HUES48 (cell line): ENCODE measurements at regions not wholly inside any gene's neighbourhood (a gene's known extent, or its start where the extent isn't known, plus 50 kb on each side); places are given as distances from the start of the nearest gene placed in this dataset.

ENCODE experiments used
- H3K27ac ChIP-seq: one replicate; pipeline ENCODE4 v1.7.0; 2013; ENCODE audit warnings: low read depth, low read length, inconsistent platforms
- H3K27me3 ChIP-seq: 2 replicates; pipeline ENCODE4 v1.6.1; 2013; ENCODE audit warnings: mild to moderate bottlenecking, low read length; ENCODE audit not compliant: control insufficient read depth, insufficient read depth
- H3K36me3 ChIP-seq: 2 replicates; pipeline ENCODE4 v1.6.1; 2013; ENCODE audit warnings: low read length; ENCODE audit not compliant: control insufficient read depth, insufficient read depth
- H3K4me1 ChIP-seq: 2 replicates; pipeline ENCODE4 v1.6.1; 2013; ENCODE audit warnings: mild to moderate bottlenecking, low read length; ENCODE audit not compliant: control insufficient read depth, insufficient read depth
- H3K4me3 ChIP-seq: 2 replicates; pipeline ENCODE4 v1.5.1; 2013; ENCODE audit warnings: mild to moderate bottlenecking, low read depth, low read length
- H3K9ac ChIP-seq: 2 replicates; pipeline ENCODE4 v1.6.1; 2013; ENCODE audit warnings: mild to moderate bottlenecking, low read depth, low read length, moderate library complexity
- H3K9me3 ChIP-seq: 2 replicates; pipeline ENCODE4 v1.6.1; 2013; ENCODE audit warnings: low read length; ENCODE audit not compliant: control insufficient read depth, insufficient read depth

DNA sequence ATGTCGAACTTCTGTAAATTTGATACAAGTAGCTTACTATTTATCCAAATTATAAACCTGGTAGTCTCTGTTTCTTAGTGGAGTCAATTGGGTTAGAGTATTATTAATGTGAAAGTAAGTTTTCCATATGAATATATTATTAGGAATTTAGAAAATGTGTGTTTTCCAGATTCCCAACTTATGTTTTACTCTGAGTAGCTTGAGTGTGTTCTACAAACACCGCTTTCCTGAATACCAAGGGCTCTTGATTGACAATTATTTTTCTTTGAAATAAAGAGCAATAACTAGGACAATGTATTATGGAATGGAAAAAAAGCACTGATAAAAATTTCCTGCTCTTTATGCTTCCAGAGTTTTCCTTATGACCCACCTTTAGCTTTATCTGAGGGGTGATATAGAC lies 233.6 kb downstream of the POSTN start:
- no peaks in the 10 kb centered on the region for H3K36me3 ChIP-seq
- no peaks in the 10 kb centered on the region for H3K4me1 ChIP-seq
- H3K9me3 ChIP-seq, result no peaks in the 10 kb centered on the region
- H3K9ac ChIP-seq, result no peak overlapping the region
- H3K27me3 ChIP-seq, result no peaks in the 10 kb centered on the region
- H3K4me3 ChIP-seq, result no peak overlapping the region
- no peak overlapping the region for H3K27ac ChIP-seq

DNA sequence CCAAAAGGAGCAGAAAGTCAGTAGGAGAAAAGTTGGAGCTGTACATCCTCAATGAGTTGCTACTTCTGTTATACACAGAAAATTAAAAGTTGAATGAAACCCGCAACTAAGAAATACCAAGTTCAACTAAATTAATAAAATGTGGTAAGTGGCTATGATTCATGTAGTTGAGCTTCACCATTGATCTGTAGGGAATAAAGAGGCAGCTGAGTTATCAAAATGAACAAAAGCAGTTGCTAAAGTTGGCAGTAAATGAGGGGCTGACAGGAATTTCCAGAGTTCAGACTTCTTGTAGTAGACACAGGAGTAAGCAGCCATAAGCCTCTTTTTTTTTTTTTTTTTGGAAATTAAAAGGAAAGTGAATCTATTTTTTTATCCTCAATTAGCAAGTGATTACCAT lies 234.6 kb downstream of the POSTN start:
- Histone ChIP-seq H3K4me1 (no peaks in the 10 kb centered on the region), H3K27ac (no peak overlapping the region)

DNA sequence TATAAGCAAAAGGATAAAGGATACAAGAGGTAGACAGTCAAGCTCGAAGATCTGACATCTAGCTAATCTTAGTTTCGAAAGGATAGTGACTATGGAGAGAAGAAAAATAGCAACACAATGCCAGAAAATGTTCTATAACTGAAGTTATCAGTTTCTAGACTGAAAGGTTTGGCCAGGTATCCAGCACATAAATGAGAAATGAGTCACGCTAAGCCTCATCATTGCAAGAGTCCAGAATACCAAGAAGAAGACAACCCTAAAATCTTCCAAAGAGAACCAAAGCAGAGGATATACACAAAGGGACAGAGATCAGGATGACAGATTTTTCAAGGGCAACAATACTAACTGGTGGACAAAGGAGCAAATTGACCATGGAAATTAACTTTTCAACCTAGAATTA lies 237.0 kb downstream of the POSTN start:
- no peak overlapping the region for H3K27ac ChIP-seq
- H3K4me1 ChIP-seq, result no peaks in the 10 kb centered on the region
- H3K36me3 ChIP-seq, result no peaks in the 10 kb centered on the region
- no peaks in the 10 kb centered on the region for H3K27me3 ChIP-seq
- no peaks in the 10 kb centered on the region for H3K9me3 ChIP-seq
- H3K4me3 ChIP-seq, result no peak overlapping the region
- H3K9ac ChIP-seq, result no peak overlapping the region

More for the DNA sequence above, 234.6 kb downstream of the POSTN start:
- Histone ChIP-seq H3K27me3 (no peaks in the 10 kb centered on the region), H3K4me3 (no peak overlapping the region), H3K36me3 (no peaks in the 10 kb centered on the region), H3K9ac (no peak overlapping the region), H3K9me3 (no peaks in the 10 kb centered on the region)

DNA sequence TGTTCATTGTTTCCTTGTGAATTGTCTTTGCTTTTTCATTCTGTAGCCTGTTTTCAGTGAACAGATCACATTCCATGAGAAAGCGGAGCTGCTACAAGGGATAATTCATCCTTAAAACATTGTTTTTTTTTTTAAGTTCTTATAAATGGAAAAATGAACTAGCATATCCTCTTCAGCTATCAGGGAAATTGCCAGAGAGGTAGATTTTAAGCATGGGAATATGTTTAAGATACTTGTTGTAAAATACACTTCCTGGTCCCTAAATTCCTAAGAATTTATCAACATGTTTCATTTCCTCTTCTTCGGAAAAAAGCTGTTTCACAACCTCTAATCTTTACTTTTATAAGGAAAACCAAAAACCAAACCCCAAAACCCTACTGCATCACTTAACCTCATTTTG lies 238.0 kb downstream of the POSTN start:
- Histone ChIP-seq H3K9ac (no peak overlapping the region), H3K4me3 (no peak overlapping the region), H3K36me3 (no peaks in the 10 kb centered on the region), H3K4me1 (no peaks in the 10 kb centered on the region), H3K9me3 (no peaks in the 10 kb centered on the region), H3K27me3 (no peaks in the 10 kb centered on the region), H3K27ac (no peak overlapping the region)

DNA sequence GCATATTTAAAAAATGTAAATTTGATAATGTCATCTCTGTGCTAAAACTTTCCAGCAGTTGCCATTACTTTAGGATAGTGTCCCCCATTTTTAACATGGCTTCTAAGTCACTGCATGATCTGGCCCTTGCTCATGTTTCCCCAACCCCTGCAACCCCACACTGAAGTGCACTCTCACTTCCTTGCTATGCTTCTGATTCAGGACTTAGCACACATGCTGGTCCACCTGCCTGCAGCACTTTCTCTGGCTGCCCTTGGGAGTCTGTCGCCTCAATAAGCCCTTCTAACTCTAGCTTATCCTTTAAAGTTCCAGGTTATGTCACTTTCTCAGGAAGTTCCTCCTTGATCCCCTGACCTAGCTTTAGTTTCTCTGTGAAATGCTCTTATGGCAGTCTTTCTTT lies 241.0 kb downstream of the POSTN start:
- no peak overlapping the region for H3K27ac ChIP-seq
- H3K9ac ChIP-seq, result no peak overlapping the region
- no peak overlapping the region for H3K4me3 ChIP-seq
- no peaks in the 10 kb centered on the region for H3K9me3 ChIP-seq
- no peaks in the 10 kb centered on the region for H3K4me1 ChIP-seq
- no peaks in the 10 kb centered on the region for H3K36me3 ChIP-seq
- H3K27me3 ChIP-seq, result no peaks in the 10 kb centered on the region

DNA sequence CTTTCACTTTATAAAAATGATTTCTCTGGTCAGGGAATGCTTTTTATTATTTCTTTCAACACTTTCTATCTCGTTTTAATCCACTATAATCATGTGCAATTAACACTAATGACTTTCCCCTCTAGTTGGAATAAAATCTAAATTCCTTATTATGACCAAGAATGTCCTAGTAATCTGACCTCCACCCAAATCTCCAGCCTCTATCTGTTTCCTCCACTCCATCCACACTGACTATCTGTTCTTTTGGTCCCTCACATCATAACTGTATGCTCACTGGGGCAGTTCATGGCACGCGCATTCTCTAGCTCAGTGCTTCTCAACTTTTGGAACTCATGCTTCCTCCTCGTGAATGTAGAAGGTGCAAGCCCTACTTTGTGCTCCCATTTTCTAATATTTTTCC lies 244.7 kb downstream of the POSTN start:
- Histone ChIP-seq H3K4me1 (no peaks in the 10 kb centered on the region), H3K27me3 (no peaks in the 10 kb centered on the region), H3K27ac (no peak overlapping the region), H3K36me3 (no peaks in the 10 kb centered on the region), H3K9ac (no peak overlapping the region), H3K4me3 (no peak overlapping the region), H3K9me3 (no peaks in the 10 kb centered on the region)

DNA sequence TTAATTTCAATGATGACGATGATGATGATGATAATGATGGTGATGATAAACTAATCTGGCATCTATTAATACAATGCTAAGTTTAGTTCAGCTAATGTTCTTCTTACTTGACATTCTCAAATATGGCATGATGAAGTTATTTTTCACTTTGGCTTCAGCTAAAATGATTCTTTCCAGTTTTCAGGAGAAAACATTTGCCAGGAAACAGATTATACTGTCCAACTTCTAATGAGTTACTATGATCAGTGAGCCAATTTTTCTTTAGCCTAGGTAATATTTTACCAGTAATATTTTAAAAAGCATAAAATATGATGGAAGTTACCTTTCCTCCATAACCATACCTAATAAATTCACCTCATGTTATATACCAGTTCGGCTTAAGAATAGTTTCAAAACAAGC lies 245.7 kb upstream of the CSNK1A1L start:
- Histone ChIP-seq H3K4me3 (no peak overlapping the region), H3K36me3 (no peaks in the 10 kb centered on the region), H3K27ac (no peak overlapping the region), H3K4me1 (no peaks in the 10 kb centered on the region), H3K27me3 (no peaks in the 10 kb centered on the region), H3K9me3 (no peaks in the 10 kb centered on the region), H3K9ac (no peak overlapping the region)

DNA sequence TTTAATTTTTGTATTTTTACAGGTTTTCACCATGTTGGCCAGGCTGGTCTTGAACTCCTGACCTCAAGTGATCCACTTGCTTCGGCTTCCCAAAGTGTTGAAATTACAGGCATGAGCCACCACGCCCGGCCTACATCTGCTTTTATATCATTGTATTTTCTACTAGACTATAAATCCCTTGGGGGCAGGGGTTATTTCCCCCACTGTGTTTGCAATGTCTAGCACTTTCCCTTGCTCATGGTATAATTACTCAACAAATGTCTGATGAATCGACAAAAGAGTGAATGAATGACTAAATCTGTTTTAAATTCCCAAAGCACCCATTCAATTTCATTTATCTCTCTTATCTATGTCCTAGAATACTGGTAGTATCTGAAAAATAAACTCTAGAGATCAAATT lies 244.5 kb upstream of the CSNK1A1L start:
- Histone ChIP-seq H3K27ac (no peak overlapping the region), H3K36me3 (no peaks in the 10 kb centered on the region), H3K9me3 (no peaks in the 10 kb centered on the region), H3K4me3 (no peak overlapping the region), H3K27me3 (no peaks in the 10 kb centered on the region), H3K4me1 (no peaks in the 10 kb centered on the region), H3K9ac (no peak overlapping the region)

DNA sequence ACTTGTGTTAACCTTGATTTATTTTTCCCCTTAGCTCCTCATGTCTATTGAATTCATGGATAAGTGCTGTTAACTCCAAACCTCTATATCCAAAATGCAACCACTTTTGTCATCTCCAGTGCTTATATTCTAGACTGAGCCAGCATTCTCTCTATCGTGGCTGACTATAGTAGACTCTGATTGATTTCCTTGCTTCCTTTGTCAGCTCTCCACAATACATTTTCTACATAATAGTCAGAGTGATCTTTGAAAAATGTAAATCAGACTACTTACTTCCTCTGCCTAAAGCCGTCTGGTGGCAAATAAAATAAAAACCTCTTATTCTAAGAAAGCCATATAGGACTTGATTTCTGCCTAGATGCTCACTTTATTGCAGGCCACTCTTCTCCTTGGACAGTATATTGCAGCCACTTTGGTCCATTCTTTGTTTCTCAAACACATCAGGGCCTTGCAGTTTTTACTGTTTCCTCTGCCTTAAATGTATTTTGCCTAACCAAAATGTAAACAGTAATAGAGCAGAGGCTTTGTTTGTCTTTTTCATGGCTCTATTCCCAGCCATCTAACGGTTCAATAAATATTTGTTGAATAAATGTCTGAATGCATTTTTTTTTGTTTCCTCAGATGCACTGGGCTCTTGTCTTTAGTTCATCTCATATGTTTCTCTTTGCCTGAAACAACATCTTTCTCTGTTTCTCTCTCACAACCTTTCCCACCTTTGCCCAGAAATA lies 243.6 kb upstream of the CSNK1A1L start:
- Histone ChIP-seq H3K4me3 (no peak overlapping the region), H3K27me3 (no peaks in the 10 kb centered on the region), H3K36me3 (no peaks in the 10 kb centered on the region), H3K9ac (no peak overlapping the region), H3K4me1 (no peaks in the 10 kb centered on the region), H3K27ac (no peak overlapping the region), H3K9me3 (no peaks in the 10 kb centered on the region)

DNA sequence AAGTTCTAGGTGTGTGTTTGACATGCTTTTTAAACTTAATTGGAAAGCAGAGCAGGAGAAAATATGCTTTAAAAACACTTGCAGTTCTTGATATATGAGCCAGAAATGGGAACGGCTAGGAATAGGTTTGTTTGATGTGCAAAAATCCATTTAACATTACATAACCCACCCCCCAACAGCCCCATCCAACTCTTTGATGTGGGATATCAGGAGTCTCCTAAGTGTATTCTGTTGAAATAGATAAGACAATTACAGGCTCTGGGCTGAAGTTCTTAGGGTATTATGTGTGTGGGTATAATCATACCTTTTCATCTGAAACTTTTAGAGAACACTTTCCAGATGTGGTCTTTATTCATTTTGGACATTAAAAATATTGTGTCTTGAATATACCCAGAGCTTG lies 240.4 kb upstream of the CSNK1A1L start:
- H3K27ac ChIP-seq, result no peak overlapping the region
- no peak overlapping the region for H3K4me3 ChIP-seq
- H3K27me3 ChIP-seq, result no peaks in the 10 kb centered on the region
- no peak overlapping the region for H3K9ac ChIP-seq
- H3K9me3 ChIP-seq, result no peaks in the 10 kb centered on the region
- no peaks in the 10 kb centered on the region for H3K4me1 ChIP-seq
- no peaks in the 10 kb centered on the region for H3K36me3 ChIP-seq

DNA sequence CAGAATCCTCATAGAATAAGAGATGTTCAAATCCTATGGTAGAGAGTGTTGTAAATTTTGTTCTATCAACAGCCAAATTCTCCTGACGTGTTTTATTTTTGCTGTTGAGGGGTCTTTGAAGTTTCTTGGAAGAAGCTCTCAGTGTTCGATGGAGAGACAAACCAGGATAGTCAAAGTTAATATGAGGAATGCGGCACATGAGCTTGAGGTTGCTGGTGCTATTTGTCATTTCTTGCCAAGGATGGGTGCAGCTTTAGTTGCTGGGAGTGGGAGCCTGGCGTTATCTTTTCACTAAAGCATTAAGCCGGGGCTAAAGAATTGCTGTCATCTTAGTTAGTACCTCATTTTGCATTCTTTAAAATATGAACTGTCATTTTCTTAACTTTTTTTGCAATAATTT lies 239.9 kb upstream of the CSNK1A1L start:
- H3K27me3 ChIP-seq, result no peaks in the 10 kb centered on the region
- no peak overlapping the region for H3K27ac ChIP-seq
- H3K36me3 ChIP-seq, result no peaks in the 10 kb centered on the region
- no peak overlapping the region for H3K4me3 ChIP-seq
- no peak overlapping the region for H3K9ac ChIP-seq
- H3K4me1 ChIP-seq, result no peaks in the 10 kb centered on the region
- H3K9me3 ChIP-seq, result no peaks in the 10 kb centered on the region

DNA sequence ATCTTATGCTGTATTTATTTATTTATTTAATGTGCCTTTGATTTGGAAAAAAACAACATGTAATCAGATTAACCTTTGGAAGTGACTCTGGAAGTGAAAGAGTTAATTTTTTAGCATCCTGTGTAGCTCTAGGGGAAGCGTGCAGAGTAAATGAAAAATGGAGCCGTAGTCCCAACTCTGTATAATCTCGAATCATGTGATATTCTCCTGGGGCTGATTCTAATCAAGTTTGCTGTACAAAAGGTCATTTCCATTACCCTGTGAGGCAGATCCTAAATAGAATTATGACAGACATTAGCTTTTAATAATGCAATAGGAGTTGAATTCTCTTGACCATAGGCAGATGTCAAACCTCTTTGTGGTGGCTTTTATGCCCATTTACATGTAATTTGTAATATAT lies 238.6 kb upstream of the CSNK1A1L start:
- no peaks in the 10 kb centered on the region for H3K27me3 ChIP-seq
- no peaks in the 10 kb centered on the region for H3K4me1 ChIP-seq
- no peak overlapping the region for H3K9ac ChIP-seq
- no peaks in the 10 kb centered on the region for H3K9me3 ChIP-seq
- H3K36me3 ChIP-seq, result no peaks in the 10 kb centered on the region
- no peak overlapping the region for H3K4me3 ChIP-seq
- H3K27ac ChIP-seq, result no peak overlapping the region
